Nephron progenitor cell (in vitro differentiated cells): ENCODE measurements at regions not wholly inside any gene's neighbourhood (a gene's known extent, or its start where the extent isn't known, plus 50 kb on each side); places are given as distances from the start of the nearest gene placed in this dataset.

Source experiments
- DNase-seq: peaks from one replicate; pipeline ENCODE4 v3.0.0; 2021
- H3K27ac Mint-ChIP-seq: 2 replicates; pipeline ENCODE4 v1.8.0; 2021; ENCODE audit warnings: mild to moderate bottlenecking, moderate library complexity, mixed read lengths
- H3K27me3 Mint-ChIP-seq: 2 replicates; pipeline ENCODE4 v1.8.0; 2021; ENCODE audit warnings: mild to moderate bottlenecking, low read depth, mixed read lengths; ENCODE audit not compliant: poor library complexity
- H3K36me3 Mint-ChIP-seq: 2 replicates; pipeline ENCODE4 v1.8.0; 2021; ENCODE audit warnings: low read depth, mixed read lengths
- H3K4me1 Mint-ChIP-seq: 2 replicates; pipeline ENCODE4 v1.8.0; 2021; ENCODE audit warnings: mixed read lengths
- H3K4me3 Mint-ChIP-seq: 2 replicates; pipeline ENCODE4 v1.8.0; 2021; ENCODE audit warnings: mild to moderate bottlenecking, moderate library complexity, mixed read lengths
- H3K9me3 Mint-ChIP-seq: 2 replicates; pipeline ENCODE4 v1.8.0; 2021; ENCODE audit warnings: mild to moderate bottlenecking, moderate library complexity, mixed read lengths
- CTCF ChIP-seq: fragments of 200-600 bp; sonication (generic); IDR thresholded peaks from 2 replicates; pipeline ENCODE4 v1.5.0; 2021; ENCODE audit warnings: antibody characterized with exemption

- no peak overlapping the region for H3K4me3 Mint-ChIP-seq
- no peak for TF ChIP-seq CTCF
- H3K36me3 Mint-ChIP-seq, result peaks cover 6% of the 10 kb centered on the region
- no peaks in the 10 kb centered on the region for H3K4me1 Mint-ChIP-seq
- H3K27me3 Mint-ChIP-seq, result no peaks in the 10 kb centered on the region
- no peak overlapping the region for H3K27ac Mint-ChIP-seq
- peaks cover 7% of the 10 kb centered on the region for H3K9me3 Mint-ChIP-seq
- DNase-seq, result no peak
Measured at GRCh38 chr3:68467465-68467864, 464.9 kb downstream of the TAFA4 start.

GRCh38 chr3:68458581-68458980 is 473.8 kb downstream of the TAFA4 start:
- H3K36me3 Mint-ChIP-seq, result peaks cover 8% of the 10 kb centered on the region

GRCh38 chr3:68448510-68449383 is 483.6 kb downstream of the TAFA4 start:
- H3K4me1 Mint-ChIP-seq, result peaks cover 6% of the 10 kb centered on the region
- no peak overlapping the region for H3K4me3 Mint-ChIP-seq
- no peak for DNase-seq
- H3K27ac Mint-ChIP-seq, result no peak overlapping the region
- H3K27me3 Mint-ChIP-seq, result peaks cover 4% of the 10 kb centered on the region
- no peaks in the 10 kb centered on the region for H3K36me3 Mint-ChIP-seq
- TF ChIP-seq CTCF, result no peak
- no peaks in the 10 kb centered on the region for H3K9me3 Mint-ChIP-seq

More at GRCh38 chr3:68458581-68458980, 473.8 kb downstream of the TAFA4 start:
- no peaks in the 10 kb centered on the region for H3K27me3 Mint-ChIP-seq
- TF ChIP-seq CTCF, result no peak
- H3K9me3 Mint-ChIP-seq, result peaks cover 15% of the 10 kb centered on the region
- H3K27ac Mint-ChIP-seq, result no peak overlapping the region
- no peak overlapping the region for H3K4me3 Mint-ChIP-seq
- no peak for DNase-seq
- H3K4me1 Mint-ChIP-seq, result no peaks in the 10 kb centered on the region

GRCh38 chr3:68447885-68448284 is 484.5 kb downstream of the TAFA4 start:
- Mint-ChIP-seq H3K27ac (no peak overlapping the region), H3K9me3 (no peaks in the 10 kb centered on the region), H3K27me3 (peaks cover 4% of the 10 kb centered on the region), H3K4me3 (no peak overlapping the region), H3K36me3 (no peaks in the 10 kb centered on the region), H3K4me1 (peaks cover 6% of the 10 kb centered on the region)
- peak; percentile 2 for DNase-seq
- TF ChIP-seq CTCF, result no peak

- peaks cover 14% of the 10 kb centered on the region for H3K9me3 Mint-ChIP-seq
- peaks cover 3% of the 10 kb centered on the region for H3K27me3 Mint-ChIP-seq
- H3K27ac Mint-ChIP-seq, result no peak overlapping the region
- H3K4me3 Mint-ChIP-seq, result no peak overlapping the region
- no peak for TF ChIP-seq CTCF
- no peak for DNase-seq
- H3K36me3 Mint-ChIP-seq, result peaks cover 6% of the 10 kb centered on the region
- no peaks in the 10 kb centered on the region for H3K4me1 Mint-ChIP-seq
Measured at GRCh38 chr3:68441054-68441453, 491.3 kb downstream of the TAFA4 start.
